NCI-H187 treated with DMSO at 0.1 percent for 48 hours (cell line): ENCODE measurements at regions not wholly inside any gene's neighbourhood (a gene's known extent, or its start where the extent isn't known, plus 50 kb on each side); places are given as distances from the start of the nearest gene placed in this dataset.

Source experiments
- DNase-seq: peaks from one replicate; lab custom pipeline; 2025; lab: John Stamatoyannopoulos, UW

DNA sequence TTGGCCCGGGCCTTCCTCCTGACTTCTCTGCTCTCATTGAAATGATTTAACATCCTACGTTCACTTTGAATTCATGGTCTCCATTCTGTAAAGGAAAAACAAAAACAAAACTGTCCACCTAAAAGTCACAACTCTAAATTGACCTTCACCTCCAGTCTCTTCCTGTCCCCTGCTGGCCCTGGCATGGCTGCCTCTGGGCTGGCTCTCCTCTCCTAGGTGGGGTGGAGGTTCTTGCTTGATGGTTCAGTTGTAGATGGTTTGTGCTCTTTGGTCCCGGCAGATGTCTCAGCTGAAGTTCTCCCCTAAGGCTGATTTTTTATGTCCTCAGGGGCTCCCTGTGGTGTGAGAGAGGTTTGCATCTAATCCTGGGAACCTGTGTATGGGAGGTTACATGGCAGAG is 121.1 kb downstream of the ACKR3 start:
- DNase-seq, result no peak

DNA sequence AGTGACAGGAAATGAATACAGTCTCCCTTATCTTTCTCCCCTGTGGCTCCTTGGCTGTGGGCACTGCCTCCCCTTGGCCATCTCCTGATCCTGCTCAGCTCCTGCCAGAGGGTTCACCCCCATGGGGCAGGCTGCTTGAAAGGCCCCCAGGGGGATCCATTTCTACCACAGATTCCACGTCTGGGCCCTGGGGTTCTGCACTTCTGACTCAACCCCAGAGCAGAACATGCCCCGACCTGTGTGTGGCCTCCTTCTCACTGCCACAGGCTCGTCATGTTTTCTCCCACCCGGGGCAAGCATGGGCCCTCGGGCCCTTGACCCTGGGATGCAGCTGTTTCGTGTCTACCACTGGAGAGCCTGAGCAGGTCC is 122.2 kb downstream of the ACKR3 start:
- no peak for DNase-seq

DNA sequence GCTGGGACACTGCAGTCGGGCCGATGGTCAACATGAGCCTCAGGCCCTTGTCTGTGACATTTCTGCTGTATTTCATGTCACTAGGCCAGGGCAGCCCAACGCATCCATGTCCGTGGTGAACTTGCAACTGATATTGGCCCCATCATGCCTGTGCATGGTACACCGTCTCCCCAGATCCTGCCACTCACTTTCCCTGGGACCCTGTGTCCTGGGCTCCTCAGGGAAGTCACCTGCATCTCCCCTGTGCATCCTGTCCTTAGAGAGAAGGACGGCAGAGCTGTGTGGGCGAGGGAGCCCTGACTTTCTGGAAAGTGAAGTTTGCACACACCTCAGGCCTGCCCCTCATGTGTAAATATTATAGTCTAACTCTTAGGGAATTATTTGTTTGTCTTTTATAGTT is 123.3 kb downstream of the ACKR3 start:
- DNase-seq, result no peak

DNA sequence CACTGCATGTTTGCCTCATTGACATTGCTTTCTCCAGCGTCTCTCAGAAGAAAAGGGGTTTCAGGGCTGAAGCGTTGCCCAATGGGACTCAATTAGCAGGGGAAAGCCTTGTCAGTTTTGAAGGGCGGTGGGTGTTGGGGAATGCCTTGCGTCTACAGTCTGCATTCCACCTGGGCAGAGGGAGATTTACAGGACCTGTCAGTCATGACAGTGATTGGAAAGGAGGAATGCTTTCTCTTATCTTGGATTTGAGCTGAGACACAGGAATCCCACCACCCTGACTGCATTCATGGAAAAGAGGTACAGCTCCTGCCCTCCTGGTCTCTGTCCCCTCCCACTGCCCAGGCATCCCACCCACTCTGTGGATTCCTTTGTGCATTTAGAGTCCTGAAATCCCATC is 123.9 kb downstream of the ACKR3 start:
- DNase-seq, result no peak

DNA sequence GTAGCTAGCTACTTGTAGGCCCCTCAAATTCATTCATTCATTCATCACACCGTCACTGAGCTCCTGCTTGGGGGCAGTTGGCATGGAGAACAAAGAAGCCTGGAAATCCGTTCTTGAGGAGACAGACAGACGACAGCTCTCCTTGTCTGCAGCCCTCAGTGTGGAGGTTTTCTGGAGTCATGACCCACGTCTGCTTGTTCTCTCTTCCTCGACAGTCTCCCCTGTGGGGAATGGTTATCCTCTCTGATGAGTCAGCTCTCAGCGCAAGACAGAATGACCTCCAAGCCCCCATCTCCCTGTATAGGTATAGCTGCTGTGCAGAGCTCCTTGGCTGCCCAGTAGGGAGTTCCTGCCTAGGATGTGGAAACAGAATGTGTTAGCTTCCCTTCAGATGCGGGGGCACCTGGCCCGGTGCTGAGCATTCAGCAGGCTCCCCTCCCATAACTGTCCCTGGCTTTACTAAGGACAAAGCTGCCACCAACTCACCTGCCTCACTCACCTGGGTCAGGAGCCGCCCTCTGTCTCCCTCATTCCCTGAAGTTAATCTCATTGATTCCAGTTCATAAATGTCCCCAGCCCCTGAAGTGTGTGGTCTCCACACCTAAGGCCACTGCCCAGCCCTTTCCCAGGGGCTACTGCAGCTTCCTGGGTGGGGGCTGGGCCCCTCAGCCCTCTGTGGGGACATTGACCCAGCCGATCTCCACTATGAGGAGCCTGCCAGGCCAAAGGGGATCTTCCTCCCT is 124.7 kb downstream of the ACKR3 start:
- DNase-seq, result no peak

DNA sequence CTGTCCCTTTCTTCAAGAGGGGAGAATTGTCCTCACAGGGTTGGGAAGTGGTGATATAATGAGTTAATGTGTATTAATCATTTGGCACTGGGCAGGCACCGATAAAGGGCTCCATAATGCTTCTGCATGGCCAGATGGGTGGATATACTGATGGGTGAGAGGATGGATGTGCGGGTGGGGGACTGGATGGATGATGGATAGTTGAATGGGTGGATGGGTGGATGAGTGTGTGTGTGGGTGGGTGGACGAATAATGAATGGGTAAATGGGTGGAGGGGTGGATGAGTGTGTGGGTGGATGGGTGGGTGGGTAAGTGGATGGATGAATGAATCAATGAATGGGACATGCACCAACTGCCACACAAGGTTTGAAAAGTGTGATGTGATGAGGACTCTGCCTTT is 127.2 kb downstream of the ACKR3 start:
- DNase-seq, result no peak

DNA sequence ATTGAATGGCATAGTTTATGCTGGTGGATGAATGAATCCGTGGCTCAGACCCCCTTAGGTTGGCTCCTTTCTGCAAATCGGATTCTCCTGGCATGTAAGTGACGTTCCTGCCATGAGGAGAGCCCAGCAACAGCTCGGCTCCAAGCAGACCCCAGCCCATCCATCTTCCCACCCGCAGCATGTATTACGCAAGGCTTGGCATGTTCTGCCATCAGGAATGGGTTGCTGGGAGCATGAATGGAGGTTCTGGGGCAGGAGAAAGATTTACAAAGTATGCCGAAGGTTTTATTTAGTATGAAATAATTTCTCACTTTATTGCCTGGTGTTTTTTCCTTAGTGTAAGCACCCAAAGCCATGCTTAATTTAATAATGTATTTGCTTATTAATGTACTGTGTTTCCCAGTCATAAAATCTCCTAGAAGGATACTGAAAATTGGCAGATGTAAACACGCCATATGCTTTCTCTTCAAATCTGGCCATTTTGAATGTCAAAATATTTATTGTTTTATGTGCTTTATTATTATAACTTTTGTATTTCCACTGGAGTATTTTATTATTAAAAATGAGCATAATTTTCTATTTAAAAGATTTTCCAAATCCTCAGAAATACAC is 128.5 kb downstream of the ACKR3 start:
- no peak for DNase-seq

DNA sequence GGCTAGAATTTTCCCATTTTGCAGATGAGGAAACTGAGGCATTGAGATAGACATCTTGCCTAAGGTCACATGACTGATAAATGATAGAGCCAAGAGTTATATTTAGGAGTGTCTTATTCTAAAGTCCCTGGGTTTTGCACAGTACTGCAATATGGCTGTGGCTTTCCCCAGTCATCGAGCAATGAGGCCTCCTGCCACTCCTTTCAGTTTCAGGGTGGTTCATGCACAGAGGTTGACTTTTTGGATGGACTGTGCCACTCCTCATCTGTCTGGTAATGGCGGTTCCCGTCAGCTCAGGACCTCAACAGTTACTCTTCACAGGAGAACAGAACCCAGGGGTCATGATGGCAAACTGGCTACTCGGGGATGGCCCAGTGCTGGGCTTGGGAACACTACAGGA is 131.1 kb downstream of the ACKR3 start:
- no peak for DNase-seq

DNA sequence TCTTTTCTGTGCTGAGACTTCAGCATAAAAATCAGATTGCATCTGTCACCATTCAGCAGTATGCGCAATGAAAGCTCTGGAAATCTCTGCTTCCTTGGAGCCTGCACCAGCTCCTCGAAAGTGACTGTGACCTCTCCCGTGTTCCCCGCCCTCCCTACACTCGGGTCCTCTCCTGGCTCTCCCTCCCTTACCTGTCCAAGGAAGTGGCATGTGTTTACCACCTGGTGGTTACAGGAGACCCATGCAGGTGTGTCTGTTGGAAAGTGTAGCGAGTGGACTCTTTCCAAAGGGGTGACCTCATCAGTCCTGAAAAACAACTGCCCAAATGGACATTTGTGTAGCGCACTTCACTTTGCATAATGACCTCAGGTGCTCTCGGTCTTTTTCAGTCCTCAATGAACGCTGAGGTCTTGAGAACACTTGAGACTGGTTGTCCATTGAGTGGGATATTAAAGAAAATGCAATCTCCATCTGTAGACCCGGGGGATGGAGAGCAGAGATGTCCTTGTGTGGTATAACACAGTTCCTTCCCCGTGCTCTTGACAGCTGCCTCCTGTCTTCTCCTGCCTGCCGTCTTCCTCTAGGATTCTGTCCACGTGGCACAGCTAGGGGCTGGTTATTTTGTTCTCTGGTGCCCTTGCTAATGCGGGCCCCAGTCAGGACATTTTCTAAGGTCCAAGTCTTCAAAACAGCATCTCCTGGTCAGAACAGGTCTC is 133.2 kb downstream of the ACKR3 start:
- DNase-seq, result peak; percentile 2

DNA sequence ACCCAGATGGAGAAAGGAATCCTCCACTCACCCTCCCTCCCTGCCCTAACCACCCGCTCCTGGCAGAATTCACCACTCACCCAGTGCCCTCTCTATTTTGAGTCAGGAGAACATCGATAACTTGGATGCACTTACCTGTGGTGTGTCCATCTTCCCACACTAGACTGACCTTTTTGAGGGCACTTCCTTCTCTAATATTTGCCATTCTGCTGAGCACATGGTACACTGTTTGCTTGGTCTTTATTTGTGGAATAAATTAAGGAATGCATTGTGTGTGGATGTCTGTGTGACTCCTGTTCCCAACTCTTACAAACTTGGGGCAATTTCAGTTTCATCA is 133.7 kb downstream of the ACKR3 start:
- no peak for DNase-seq

DNA sequence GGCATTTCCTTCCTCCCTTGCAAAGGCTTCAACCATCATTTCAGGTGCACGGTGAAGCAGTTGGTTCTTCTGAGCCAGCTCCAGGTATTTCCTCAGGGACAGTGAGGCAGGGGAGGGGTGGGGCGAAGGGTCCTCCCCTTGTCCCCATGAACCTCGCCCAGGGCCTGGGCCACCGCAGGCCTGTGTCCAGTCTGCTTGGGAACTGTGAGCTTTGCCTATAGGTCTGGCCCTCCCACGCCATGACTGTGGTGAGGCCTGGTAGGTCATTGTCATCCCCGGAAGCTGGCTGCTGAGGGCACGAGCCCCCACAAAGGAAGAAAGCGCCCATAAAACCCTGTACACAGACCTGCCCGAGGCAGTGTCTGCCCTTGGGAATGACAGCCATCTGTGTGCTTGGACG is 134.3 kb downstream of the ACKR3 start:
- DNase-seq, result no peak

DNA sequence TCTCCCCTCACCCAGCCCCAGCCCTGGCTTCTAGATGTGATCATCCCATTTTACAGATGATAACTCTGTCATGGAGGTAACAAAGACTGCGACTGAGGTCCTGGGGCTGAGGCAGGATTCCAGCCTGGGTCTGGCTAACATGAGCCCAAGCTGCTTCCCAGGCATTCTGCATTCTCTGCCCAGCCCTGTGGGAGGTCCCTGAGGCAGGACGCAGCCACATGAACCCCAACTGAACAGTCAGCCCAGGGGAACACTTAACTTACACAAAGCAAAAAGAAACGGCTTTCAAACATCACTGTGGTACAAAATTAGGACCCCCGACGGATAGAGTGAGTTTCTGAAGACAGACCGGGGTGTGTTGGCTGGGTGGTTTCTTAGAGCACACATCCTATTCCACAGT is 135.3 kb downstream of the ACKR3 start:
- no peak for DNase-seq

DNA sequence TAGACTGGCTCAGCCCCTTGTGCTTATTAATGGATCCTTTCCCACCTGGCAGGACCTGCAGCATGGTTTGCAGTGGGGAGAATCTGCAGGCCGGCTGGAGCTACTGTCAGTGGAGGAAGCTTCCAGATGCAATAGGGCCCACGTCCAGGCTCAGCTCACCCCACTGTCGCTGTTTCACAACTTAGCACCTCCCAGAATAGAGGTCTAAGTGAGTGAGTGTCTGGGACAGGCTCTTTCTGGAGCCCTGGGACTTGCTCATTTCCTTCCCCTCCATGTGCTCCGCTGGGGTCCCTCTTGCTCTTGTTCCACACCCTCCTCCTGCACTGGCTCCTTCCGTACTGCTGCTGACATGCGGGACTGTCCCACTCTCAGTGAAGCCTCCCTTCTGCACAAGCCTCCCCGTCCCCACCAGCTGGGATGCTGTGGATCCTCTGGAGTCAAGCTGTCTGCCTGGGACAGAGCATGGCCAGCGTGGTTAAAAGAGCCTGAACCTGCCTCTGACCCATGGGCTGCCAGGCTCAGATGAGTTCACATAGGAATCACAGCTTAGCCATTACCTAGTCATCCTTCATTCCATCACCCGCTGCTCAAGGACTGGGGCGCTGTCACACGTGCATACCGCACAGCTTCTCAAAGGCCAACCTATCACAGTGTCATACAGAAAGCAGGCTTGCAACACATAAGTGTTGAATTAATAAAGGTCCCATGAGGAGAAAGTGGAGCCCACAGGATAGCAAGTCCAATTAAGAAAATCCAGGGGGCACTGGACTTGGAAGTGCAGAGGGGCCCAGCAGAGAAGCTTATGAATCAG is 135.9 kb downstream of the ACKR3 start:
- DNase-seq, result no peak

DNA sequence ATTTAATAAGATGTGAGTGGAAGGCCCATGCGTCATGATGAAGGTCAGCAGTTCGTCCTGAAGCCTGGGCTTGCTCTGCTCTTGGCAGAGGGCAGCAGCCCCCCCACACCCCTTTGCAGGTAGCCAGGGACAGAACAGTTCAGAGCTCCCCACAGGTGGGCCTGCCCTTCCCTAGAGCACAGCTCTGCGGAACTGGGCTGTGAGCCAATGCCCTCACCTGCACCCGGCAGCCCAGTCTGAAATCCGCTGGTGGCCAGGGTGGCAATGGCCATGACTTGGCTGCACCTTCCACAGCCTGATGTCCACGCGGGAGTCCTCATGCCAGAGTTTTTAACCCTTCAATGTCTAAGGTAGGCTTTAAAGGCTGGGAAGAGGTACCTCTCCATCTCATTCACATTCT is 136.7 kb downstream of the ACKR3 start:
- no peak for DNase-seq

DNA sequence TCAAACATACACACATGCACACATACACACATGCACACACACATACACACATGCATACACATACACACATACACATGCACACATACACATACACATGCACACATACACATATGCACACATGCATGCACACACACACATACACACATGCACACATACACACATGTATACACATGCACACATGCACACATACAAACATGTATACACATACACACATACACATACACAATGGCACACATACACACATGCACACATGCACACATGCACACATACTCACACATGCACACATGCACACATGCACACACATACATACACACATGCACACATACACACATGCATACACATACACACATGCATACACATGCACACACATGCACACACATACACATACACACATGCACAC is 137.2 kb downstream of the ACKR3 start:
- DNase-seq, result no peak

DNA sequence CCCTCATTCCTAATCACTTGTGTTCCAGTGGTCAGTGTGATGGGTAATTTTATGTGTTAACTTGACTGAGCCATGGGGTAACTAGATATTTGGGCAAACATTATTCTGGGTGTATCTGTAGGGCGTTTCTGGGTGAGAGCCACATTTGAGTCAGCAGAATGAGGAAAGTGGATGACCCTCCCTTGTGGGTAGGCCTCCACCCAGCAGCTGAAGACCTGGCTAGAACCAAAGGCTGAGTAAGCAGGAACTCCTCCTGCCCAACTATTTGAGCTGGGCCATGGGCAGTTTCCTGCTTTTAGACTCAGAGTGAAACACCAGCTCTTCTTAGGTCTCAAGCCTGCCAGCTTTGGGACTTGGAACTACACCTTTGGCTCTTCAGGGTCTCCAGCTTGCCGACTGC is 141.8 kb downstream of the ACKR3 start:
- DNase-seq, result no peak

DNA sequence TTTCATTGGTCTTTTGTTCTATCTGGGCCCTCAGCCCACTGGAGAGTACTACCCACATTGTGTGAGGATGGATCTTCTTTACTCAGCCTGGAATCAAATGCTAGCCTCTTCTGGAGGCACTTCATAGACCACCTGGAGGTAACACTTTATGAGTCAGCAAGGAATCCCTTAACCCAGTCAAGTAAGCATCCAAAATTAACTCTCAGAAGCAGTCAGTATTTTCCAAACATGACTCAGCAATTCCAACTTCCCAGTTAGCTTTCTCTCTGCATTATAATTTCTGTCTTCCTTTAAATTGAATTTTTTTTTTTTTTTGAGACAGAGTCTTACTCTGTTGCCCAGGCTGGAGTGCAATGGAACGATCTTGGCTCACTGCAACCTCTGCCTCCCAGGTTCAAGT is 142.7 kb downstream of the ACKR3 start:
- no peak for DNase-seq

DNA sequence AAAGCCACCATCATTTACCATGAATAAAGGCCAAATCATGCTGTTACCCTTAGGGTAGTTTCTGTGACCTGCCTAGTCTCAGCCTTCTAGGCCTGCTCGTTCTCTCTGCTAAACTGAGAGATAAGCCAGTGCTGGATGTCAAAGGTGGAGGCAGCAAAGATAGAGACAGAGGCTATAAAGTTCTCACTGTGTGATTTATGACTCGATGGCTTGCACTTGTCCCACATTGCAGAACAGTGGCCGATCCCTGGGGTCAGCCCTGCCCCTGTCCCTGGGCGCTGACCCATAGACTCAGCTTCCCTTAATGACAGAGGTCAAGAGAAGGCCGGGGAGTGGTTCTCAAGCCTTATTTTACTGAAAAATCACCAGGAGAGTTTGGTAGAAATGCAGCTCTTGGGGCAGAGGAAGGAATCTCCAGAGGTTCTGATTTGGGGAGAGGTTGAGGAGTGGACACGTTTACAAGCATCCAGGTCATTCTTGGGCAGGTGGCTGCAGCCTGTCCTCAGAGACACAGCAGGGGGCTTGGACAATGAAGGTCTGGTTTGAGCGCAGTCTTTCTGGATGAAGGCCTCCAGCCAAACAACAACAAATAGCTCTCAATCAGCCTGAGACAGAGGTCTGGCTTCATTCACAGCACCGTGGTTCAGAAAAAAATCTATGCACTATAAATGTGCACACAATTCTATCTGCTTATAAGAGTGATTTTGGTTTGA is 143.5 kb downstream of the ACKR3 start:
- no peak for DNase-seq

DNA sequence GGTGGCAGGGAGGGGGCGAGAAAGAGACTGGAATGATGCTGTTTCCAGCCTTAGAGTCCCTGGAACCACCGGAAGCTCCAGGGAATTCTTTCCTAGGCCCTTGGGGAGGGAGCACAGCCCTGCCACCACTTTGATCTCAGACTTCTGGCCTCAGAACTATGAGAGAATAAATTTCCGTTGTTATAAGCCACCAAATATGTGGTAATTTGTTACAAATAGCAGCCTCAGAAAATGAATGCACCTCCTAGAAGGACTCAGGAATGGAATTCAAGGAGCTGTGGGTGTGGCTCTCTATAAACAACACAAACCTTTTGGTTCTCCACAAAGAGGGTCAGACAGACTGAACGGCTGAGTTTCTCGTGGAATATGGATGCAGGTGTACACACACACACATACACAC is 144.5 kb downstream of the ACKR3 start:
- no peak for DNase-seq

DNA sequence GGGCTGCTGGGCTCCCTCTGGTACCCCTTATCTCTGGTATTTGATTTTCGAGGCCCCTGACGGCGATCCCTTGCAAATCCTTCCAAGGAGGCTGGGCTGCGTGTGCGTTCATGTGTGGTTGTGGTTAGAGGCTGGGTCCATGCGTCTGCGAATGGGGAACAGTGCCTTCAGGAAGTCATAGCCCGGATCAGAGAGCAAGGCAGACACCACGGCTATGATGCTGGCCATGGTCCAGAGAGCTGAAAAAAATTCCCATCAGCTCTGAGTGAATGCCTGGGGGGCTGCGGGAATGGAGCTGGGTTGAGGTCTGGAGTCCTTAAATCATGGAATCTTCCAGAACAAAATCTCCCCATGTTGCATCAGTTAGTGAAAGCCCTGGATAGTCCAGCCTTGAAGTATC is 145.5 kb downstream of the ACKR3 start:
- no peak for DNase-seq

DNA sequence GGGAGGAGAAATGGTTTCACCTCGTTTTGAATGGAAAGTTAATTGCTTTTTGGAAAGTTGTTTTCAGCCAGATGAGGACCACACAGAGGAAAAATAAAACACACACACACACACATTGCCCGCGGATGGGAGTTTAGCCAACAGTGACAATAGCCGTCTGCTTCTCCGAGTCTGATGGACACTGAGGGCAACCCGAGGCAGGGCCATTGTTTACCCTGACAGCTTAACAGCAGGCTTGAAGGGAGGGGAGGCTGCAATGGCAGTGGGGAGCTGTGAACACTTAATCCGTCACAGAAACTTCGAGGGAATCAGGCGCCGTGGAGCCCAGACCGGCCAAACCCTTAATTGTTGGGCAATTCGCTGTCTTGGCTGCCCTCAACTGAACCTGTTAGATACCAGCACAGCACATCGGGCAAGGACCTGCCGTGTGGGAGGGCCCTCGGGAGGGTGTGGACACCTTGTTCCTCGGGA is 145.9 kb downstream of the ACKR3 start:
- DNase-seq, result no peak

DNA sequence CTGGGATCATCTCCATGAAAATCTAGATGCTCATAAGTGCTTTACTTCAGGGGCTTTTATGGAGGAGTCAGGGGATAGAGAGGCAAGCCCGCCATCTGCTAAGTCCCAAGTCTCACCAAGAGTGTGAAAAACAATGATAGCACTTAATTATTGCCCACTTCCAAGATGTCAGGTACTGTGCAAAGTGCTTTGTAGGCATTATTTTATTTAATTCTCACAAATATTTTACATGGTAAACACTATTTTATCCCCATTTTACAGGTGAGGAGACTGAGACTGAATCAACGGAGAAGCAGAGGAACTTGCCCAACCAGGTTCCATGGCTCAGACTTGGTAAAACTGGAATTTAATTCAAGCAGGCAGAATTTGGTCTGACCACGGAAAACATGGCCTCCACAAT is 147.5 kb downstream of the ACKR3 start:
- DNase-seq, result no peak
